Activated naive CD8-positive, alpha-beta T cell treated with anti-CD3 and anti-CD28 coated beads, Interleukin-2, amount 50 U/mL, for 24 hours (primary cell): ENCODE measurements at regions not wholly inside any gene's neighbourhood (a gene's known extent, or its start where the extent isn't known, plus 50 kb on each side); places are given as distances from the start of the nearest gene placed in this dataset.

ENCODE experiments used
- ATAC-seq: fragments of 150-1000 bp; cut with Tn5 transposase; one replicate; pipeline ENCODE4 v1.10.0; 2021
- DNase-seq: peaks from one replicate; pipeline ENCODE4 v3.0.0; 2021
- H3K27ac Mint-ChIP-seq: one replicate; pipeline ENCODE4 v1.8.0; 2021; ENCODE audit warnings: mild to moderate bottlenecking, mixed read lengths
- H3K27me3 Mint-ChIP-seq: one replicate; pipeline ENCODE4 v1.8.0; 2021; ENCODE audit warnings: mixed read lengths
- H3K36me3 Mint-ChIP-seq: one replicate; pipeline ENCODE4 v1.8.0; 2021; ENCODE audit warnings: low read depth, mixed read lengths
- H3K4me1 Mint-ChIP-seq: one replicate; pipeline ENCODE4 v1.8.0; 2021; ENCODE audit warnings: mixed read lengths
- H3K4me3 Mint-ChIP-seq: one replicate; pipeline ENCODE4 v1.8.0; 2021; ENCODE audit warnings: mild to moderate bottlenecking, moderate library complexity, mixed read lengths
- H3K9me3 Mint-ChIP-seq: one replicate; pipeline ENCODE4 v1.8.0; 2021; ENCODE audit warnings: mixed read lengths

DNA sequence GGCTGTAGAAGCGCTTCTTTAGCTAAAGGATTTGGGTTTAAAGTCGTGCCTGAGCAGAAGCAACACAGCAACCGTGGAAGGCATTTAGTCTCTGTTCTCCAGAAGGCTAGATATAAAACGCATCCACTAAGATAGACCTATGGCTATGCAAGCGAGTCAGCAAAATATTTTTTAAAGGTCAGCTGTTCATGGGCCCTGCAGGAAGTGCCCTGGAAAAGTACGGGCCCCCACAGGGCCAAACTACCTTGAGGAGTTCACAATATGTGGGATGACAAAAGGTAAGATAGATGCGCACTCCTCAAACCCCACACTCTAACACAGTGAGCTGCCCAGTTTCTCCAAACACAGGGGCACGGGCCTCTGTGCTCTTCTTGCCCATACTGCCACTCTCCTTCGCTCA, 261.6 kb downstream of the VPS13C start:
- peaks cover 6% of the 10 kb centered on the region for H3K27me3 Mint-ChIP-seq
- no peak for DNase-seq
- no peak overlapping the region for H3K27ac Mint-ChIP-seq
- H3K36me3 Mint-ChIP-seq = no peaks in the 10 kb centered on the region
- H3K9me3 Mint-ChIP-seq = no peaks in the 10 kb centered on the region
- ATAC-seq = no peak
- no peak overlapping the region for H3K4me3 Mint-ChIP-seq
- H3K4me1 Mint-ChIP-seq = no peaks in the 10 kb centered on the region

DNA sequence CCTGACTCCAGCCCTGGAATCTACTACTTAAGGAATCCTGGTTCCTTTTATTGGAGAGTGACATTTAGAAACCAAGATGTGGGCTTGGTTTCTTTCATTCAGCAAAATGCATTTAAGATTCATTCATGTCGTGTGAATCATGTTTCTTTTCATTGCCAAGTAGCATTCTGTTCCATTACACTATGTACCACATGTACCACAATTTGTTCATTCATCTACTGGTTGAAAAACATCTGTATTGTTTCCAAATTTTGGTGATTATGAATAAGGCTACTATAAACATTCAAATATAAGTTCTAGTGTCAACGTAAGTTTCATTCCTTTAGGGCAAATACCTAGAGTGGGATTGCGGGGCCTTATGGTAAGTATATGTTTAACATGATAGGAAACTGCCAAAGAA, 264.2 kb downstream of the VPS13C start:
- H3K27me3 Mint-ChIP-seq = peaks cover 9% of the 10 kb centered on the region
- H3K4me3 Mint-ChIP-seq = no peak overlapping the region
- H3K36me3 Mint-ChIP-seq = no peaks in the 10 kb centered on the region
- ATAC-seq (no peak), DNase-seq (no peak)
- no peak overlapping the region for H3K27ac Mint-ChIP-seq
- H3K9me3 Mint-ChIP-seq = no peaks in the 10 kb centered on the region
- no peaks in the 10 kb centered on the region for H3K4me1 Mint-ChIP-seq

DNA sequence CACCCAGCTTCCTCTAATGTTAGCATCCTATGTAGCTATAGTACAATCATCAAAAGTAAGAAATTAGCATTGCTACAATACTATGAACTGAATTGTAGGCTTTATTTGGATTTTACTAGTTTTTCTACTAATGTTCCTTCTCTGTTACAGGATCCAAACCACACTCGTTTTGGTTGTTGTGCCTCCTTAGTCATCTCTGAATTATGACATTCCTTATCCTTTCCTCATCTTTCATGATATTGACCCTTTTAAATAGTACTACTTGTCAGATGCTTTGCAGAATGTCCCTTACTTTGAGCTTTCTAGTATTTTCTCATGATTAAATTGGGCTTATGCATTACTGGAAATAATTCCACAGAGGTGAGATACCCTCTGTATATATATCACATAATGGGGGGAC, 265.4 kb downstream of the VPS13C start:
- H3K9me3 Mint-ChIP-seq = no peaks in the 10 kb centered on the region
- peaks cover 9% of the 10 kb centered on the region for H3K27me3 Mint-ChIP-seq
- DNase-seq = no peak
- H3K4me3 Mint-ChIP-seq = no peak overlapping the region
- no peak for ATAC-seq
- no peaks in the 10 kb centered on the region for H3K36me3 Mint-ChIP-seq
- H3K27ac Mint-ChIP-seq = no peak overlapping the region
- no peaks in the 10 kb centered on the region for H3K4me1 Mint-ChIP-seq

- Mint-ChIP-seq H3K9me3 (no peaks in the 10 kb centered on the region), H3K27ac (no peak overlapping the region), H3K4me3 (no peak overlapping the region), H3K36me3 (no peaks in the 10 kb centered on the region), H3K27me3 (peaks cover 9% of the 10 kb centered on the region), H3K4me1 (no peaks in the 10 kb centered on the region)
- DNase-seq (no peak), ATAC-seq (no peak)
These were observed 266.0 kb downstream of the VPS13C start for GRCh38 chr15:61794276-61794675.

GRCh38 chr15:61784734-61785133, 275.5 kb downstream of the VPS13C start:
- Mint-ChIP-seq H3K27ac (no peak overlapping the region), H3K4me3 (no peak overlapping the region), H3K4me1 (no peaks in the 10 kb centered on the region), H3K27me3 (peaks cover 23% of the 10 kb centered on the region), H3K36me3 (no peaks in the 10 kb centered on the region), H3K9me3 (no peaks in the 10 kb centered on the region)
- ATAC-seq (no peak), DNase-seq (no peak)

DNA sequence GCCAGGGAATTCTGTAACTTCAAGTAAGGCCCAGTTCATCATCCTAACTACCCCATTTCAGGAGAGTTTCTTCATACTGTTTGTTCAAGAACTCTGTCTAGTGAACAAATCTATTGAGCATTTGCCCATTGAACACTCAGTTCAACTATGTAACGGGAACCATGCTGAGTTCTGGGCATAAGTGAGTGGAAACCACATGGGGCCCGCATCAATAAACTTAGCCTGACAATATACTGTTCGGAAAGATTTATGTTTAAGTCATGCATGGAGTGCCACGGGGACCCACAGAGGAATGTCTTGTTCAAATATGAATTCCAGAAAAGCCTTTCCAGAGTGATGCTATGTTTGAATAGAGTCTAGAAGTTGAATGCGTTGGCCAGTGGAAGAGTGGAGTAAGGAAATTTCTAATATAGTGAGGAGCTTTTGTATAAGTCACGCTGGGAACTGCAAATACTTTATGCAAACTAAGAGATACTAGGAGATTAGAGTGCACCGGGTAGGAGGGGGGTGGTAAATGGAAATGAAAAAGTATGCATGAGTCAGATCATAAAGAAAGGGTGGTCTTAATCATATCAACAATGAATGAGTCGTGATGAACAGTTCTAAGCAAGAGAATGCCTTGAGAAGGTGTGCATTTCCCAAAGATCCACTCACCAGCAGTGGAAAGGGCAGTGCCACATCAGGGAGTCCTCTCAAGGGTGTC, 279.8 kb downstream of the VPS13C start:
- no peak for ATAC-seq
- Mint-ChIP-seq H3K4me3 (no peak overlapping the region), H3K36me3 (no peaks in the 10 kb centered on the region), H3K4me1 (no peaks in the 10 kb centered on the region), H3K9me3 (no peaks in the 10 kb centered on the region), H3K27ac (no peak overlapping the region), H3K27me3 (peaks cover 16% of the 10 kb centered on the region)
- DNase-seq = no peak

DNA sequence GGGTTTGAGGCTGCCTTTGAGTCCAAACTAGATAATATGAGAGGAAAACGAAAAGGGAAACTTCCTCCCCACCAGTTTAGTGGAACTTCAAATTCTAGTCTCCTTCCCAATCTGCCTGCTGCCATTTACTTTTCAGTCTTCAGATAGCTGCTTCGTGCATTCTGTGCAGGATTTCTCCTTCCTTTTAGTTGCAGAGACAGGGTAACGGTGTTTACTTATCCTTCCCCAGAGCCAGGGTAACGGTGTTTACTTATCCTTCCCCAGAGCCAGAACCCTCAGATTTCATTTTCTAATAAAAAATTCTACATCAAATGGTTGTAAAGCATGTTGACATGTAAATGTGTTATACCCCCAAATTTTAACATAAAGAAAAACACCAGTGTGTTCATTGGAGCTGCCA, 282.6 kb downstream of the VPS13C start:
- DNase-seq (no peak), ATAC-seq (no peak)
- Mint-ChIP-seq H3K9me3 (peaks cover under 1% of the 10 kb centered on the region), H3K27ac (no peak overlapping the region), H3K4me1 (no peaks in the 10 kb centered on the region), H3K4me3 (no peak overlapping the region), H3K27me3 (peaks cover 14% of the 10 kb centered on the region), H3K36me3 (no peaks in the 10 kb centered on the region)

DNA sequence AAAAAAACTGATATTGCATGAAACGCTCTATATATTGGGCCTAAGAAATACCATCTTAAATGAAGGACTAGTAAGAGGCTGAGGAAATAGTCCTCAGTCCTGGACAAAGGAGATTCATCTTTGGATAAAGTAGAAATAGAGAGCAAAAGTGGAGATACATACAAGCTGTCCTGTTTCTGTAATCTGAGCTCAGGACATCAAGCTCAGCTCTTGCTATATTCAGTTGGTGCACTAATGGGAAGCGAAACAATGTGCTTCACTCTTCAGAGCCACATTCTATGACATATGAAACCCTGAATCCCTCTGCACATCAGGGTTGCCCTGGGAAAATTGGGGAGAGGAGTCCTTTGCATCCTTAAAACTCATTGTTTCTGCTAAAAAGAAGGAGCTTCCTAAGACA, 290.7 kb downstream of the VPS13C start:
- no peak overlapping the region for H3K27ac Mint-ChIP-seq

DNA sequence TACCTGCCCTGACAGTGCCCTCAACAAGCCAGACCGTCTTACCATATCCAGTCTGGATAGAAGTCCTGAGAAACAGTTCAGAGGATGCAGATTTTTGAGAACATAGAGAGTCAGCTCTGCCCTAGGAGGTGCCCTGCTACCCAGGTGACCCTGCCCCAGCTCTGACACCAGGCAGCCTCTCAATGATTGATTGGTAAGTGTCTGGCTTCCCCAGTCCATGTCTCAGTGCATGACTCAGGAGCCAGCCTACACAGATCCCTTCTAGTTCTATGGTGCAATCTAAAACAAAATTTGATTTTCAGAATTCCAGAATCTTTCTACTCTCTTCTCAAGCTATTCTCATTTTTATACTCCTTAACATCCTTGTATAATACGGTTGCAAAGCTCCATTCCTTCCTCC, 292.1 kb downstream of the VPS13C start:
- H3K36me3 Mint-ChIP-seq = no peaks in the 10 kb centered on the region

More for the DNA sequence above, 290.7 kb downstream of the VPS13C start:
- ATAC-seq (no peak), DNase-seq (no peak)
- Mint-ChIP-seq H3K4me1 (no peaks in the 10 kb centered on the region), H3K27me3 (peaks cover 26% of the 10 kb centered on the region), H3K4me3 (no peak overlapping the region), H3K36me3 (no peaks in the 10 kb centered on the region), H3K9me3 (peaks cover 17% of the 10 kb centered on the region)

GRCh38 chr15:61764981-61765380, 295.3 kb downstream of the VPS13C start:
- no peak for ATAC-seq
- no peak for DNase-seq
- Mint-ChIP-seq H3K4me3 (no peak overlapping the region), H3K36me3 (no peaks in the 10 kb centered on the region), H3K27me3 (peaks cover 39% of the 10 kb centered on the region), H3K9me3 (no peaks in the 10 kb centered on the region), H3K4me1 (no peaks in the 10 kb centered on the region), H3K27ac (peak overlapping the region; percentile 5)

More for the DNA sequence above, 292.1 kb downstream of the VPS13C start:
- no peak for DNase-seq
- H3K9me3 Mint-ChIP-seq = peaks cover 17% of the 10 kb centered on the region
- H3K27me3 Mint-ChIP-seq = peaks cover 34% of the 10 kb centered on the region
- no peaks in the 10 kb centered on the region for H3K4me1 Mint-ChIP-seq
- H3K27ac Mint-ChIP-seq = no peak overlapping the region
- ATAC-seq = no peak
- no peak overlapping the region for H3K4me3 Mint-ChIP-seq

GRCh38 chr15:61764141-61764540, 296.1 kb downstream of the VPS13C start:
- ATAC-seq = no peak
- Mint-ChIP-seq H3K36me3 (no peaks in the 10 kb centered on the region), H3K27me3 (peaks cover 38% of the 10 kb centered on the region), H3K27ac (no peak overlapping the region), H3K9me3 (no peaks in the 10 kb centered on the region), H3K4me3 (no peak overlapping the region), H3K4me1 (no peaks in the 10 kb centered on the region)
- no peak for DNase-seq

DNA sequence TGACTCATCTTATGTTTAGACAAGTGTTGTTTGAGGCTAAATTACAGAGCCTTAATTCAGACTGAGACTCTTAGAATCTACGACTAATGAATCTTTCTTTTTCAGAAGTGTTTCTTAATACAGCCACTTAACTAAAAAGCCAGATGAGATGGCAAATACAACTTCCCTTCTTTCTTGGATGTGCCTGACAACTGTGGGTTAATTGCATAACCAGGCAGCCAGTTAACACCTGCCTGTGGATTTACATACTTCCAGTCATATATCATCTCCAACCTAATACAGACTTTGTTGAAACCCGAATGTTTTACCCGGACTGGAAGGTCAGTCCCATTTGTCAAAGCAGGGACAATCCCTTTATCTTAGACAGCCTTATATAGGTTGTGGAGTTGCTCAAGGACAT, 297.6 kb downstream of the VPS13C start:
- no peaks in the 10 kb centered on the region for H3K4me1 Mint-ChIP-seq
- no peak overlapping the region for H3K4me3 Mint-ChIP-seq
- H3K27me3 Mint-ChIP-seq = peaks cover 31% of the 10 kb centered on the region
- no peak overlapping the region for H3K27ac Mint-ChIP-seq
- no peaks in the 10 kb centered on the region for H3K9me3 Mint-ChIP-seq
- no peak for DNase-seq
- no peaks in the 10 kb centered on the region for H3K36me3 Mint-ChIP-seq
- ATAC-seq = no peak

DNA sequence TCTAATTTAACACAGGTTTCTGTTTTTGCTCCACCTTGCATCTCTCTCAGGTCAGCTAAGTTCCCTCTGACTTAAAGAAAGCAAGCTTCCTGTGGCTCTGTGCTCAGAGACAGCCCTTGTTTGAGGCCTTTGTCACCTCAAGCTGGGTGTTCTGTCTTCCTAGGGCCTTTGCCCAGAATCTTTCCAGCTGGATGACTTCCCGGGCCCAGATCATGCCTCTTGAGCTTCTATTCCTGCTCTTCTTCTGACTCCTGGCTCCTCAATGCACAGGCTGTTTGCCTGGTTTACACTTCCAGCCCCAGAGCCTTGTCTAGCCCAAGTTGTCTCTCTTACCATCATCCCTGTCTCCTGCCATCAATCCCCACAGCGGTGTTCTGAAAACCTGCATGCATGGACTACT, 300.6 kb downstream of the VPS13C start:
- no peaks in the 10 kb centered on the region for H3K4me1 Mint-ChIP-seq
- H3K4me3 Mint-ChIP-seq = no peak overlapping the region
- no peaks in the 10 kb centered on the region for H3K36me3 Mint-ChIP-seq
- no peak for DNase-seq
- H3K27ac Mint-ChIP-seq = no peak overlapping the region
- H3K9me3 Mint-ChIP-seq = no peaks in the 10 kb centered on the region
- ATAC-seq = no peak
- H3K27me3 Mint-ChIP-seq = peaks cover 23% of the 10 kb centered on the region

- Mint-ChIP-seq H3K9me3 (no peaks in the 10 kb centered on the region), H3K27me3 (peaks cover 14% of the 10 kb centered on the region), H3K4me1 (no peaks in the 10 kb centered on the region), H3K4me3 (no peak overlapping the region), H3K36me3 (no peaks in the 10 kb centered on the region), H3K27ac (no peak overlapping the region)
- DNase-seq = no peak
- no peak for ATAC-seq
These were observed 304.0 kb downstream of the VPS13C start for GRCh38 chr15:61756071-61756820.

GRCh38 chr15:61755467-61755866, 304.8 kb downstream of the VPS13C start:
- no peaks in the 10 kb centered on the region for H3K9me3 Mint-ChIP-seq
- ATAC-seq (no peak), DNase-seq (no peak)
- no peak overlapping the region for H3K4me3 Mint-ChIP-seq
- peaks cover 11% of the 10 kb centered on the region for H3K27me3 Mint-ChIP-seq
- no peaks in the 10 kb centered on the region for H3K36me3 Mint-ChIP-seq
- no peaks in the 10 kb centered on the region for H3K4me1 Mint-ChIP-seq
- H3K27ac Mint-ChIP-seq = no peak overlapping the region
